HG02759 (cell line): ENCODE measurements at regions not wholly inside any gene's neighbourhood (a gene's known extent, or its start where the extent isn't known, plus 50 kb on each side); places are given as distances from the start of the nearest gene placed in this dataset.

Source experiments
- ATAC-seq: cut with Tn5 transposase; IDR thresholded peaks from one replicate; pipeline ENCODE4 v1.9.1; 2021; ENCODE audit warnings: mild to moderate bottlenecking, moderate library complexity; ENCODE audit not compliant: unreplicated experiment

DNA sequence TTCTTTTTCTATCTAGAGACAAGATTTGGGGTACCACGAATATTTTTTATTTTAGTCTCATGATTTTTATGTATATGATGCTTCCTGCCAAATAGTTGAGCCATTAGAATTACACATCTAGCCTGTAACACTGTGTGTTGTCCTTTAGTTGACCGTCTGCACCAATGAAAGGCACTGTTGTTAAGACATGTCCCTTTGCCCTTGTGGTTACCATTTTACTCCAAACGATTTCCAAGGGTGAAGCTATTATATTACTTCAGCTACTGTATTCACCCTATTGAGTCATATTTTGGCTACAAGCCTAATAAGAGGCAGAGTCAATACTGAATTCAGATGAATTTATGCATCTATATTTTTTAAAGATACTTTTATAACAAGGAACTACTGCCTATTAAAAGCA, 207.6 kb downstream of the CETN3 start:
- ATAC-seq = no peak

DNA sequence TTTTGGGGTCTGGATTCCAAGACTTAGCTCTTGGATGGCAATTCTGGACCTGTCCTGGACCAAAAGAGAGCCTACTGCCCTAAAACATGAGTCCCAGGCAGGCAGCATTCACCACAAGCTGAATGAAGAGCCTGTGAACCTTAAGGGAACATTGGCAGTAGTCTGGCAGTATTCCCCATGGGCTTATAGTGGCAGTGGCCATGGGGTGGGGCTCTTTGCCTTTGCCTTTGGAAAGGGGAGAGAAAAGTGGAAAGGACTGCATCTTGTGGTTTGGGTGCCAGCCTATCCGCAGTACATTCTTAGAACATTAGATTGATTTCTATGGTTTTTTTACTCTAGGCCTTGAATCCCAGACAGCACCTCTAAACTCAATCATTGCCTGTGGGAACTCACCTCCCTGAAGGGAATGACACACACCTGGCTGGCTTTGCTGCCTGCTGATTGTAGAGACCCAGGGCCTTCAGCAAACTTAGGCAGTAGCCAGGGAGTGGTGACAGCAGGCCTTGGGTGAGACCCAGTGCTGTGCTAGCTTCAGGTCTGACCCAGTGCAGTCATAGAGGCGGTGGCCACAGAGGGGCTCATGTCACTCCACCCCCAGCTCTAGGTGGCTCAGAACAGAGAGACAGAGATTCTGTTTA, 216.3 kb downstream of the CETN3 start:
- no peak for ATAC-seq

DNA sequence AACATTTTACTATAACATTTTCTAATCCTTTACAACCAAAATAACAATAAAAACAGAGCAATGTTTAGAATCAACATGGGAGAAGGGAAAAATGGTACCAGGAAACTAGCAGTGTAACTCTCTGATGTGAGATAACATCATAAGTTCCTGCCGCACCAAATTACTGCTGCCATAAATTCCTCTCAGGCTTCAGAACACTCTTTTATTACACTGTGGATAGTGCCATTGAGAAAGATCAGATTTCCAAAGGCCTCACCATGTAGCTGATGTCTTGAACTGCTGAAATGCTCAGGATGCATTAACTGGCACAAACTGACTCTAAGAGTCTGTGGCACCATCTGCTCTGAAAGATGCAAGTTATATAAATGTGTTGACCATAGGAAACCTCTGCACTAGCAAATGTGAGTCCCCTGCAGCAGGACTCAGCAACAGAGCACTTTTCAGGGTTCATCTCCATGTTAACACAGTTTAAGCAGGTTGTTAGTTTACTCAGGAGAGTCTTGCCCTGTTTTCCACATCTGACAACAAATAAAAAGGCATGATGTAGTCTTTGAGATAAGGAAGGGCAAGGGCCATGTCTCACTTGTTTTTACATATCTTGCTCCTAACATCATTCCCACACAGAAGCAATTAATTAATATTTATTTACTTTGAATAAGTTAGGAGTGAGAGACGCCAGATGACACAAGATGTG, 218.1 kb downstream of the CETN3 start:
- no peak for ATAC-seq

DNA sequence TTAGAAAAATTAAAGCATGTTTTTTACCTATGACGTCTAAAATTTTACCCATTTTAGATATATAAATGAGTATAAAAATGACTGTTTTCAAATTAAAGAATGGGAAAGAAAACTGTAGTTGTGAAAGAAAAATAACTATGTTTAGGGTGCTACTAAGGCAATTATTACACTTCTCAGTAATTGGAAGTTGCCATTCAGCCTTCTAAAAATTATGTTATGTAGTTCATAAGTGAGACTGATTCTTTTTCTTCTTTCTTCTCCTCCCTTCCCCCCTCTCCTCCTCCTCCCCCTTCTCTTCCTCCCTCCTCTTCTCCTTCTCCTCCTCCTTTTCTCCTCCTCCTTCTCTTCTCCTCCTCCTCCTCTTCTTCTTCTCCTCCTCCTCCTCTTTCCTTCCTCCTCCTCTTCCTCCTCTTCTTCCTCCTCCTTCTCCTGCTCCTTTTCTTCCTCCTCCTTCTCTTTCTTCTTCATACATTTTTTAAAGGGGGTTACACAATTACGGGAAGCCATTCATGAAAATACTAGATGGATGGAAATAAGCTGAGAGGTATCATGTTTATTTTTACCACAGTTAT, 223.6 kb downstream of the CETN3 start:
- ATAC-seq = no peak

GRCh38 chr5:90184764-90185163, 224.8 kb downstream of the CETN3 start:
- ATAC-seq = no peak

- ATAC-seq = no peak
These were observed 226.8 kb downstream of the CETN3 start for GRCh38 chr5:90182726-90183125.

GRCh38 chr5:90174236-90174635, 235.3 kb downstream of the CETN3 start:
- ATAC-seq = no peak

GRCh38 chr5:90173299-90174030, 236.1 kb downstream of the CETN3 start:
- ATAC-seq = no peak

GRCh38 chr5:90171466-90171865, 238.1 kb downstream of the CETN3 start:
- no peak for ATAC-seq

DNA sequence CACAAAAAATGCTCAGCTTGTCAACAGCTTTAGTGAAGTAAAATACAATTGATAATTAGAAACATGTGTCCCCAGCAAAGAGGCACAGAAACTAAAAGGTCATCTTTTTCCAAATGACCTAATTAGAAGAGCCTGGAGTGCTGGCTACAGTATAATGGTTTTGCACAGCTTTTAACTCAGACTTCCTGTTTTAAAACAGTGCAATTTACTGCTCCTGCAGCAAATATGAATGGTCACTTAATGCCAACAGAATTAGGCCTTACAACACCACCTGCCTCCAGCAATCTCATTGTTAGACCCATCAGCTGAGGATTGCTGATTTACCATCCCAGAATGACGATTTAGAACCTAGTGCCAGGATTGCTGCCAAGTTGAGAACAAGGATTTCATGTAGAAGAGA, 239.3 kb downstream of the CETN3 start:
- ATAC-seq = no peak

- no peak for ATAC-seq
These were observed 240.5 kb downstream of the CETN3 start for GRCh38 chr5:90169078-90169477.

- no peak for ATAC-seq
These were observed 241.2 kb downstream of the CETN3 start for GRCh38 chr5:90168399-90168798.

GRCh38 chr5:90166816-90167215, 242.7 kb downstream of the CETN3 start:
- no peak for ATAC-seq

DNA sequence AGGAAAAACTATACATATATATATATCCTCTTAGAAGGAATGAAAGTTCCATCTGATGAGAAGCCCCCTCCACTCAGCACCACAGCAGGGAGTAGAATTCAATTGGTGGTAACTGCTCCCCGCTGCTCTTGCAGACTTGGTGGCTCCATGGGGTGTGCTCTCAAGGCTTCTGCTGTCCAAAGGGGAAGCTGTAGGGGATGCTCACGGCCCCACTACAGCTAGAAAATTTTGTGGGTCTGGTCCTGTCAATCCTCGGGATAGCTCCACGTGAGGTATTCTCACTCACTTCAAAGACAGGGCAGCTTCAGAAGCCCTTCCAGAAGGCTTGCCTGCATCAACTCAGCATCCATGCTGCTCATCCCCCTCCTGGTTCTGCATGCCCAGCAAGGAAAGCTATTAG, 247.2 kb downstream of the CETN3 start:
- no peak for ATAC-seq

- peak; percentile 77 for ATAC-seq
These were observed 248.1 kb downstream of the CETN3 start for GRCh38 chr5:90161414-90161813.

DNA sequence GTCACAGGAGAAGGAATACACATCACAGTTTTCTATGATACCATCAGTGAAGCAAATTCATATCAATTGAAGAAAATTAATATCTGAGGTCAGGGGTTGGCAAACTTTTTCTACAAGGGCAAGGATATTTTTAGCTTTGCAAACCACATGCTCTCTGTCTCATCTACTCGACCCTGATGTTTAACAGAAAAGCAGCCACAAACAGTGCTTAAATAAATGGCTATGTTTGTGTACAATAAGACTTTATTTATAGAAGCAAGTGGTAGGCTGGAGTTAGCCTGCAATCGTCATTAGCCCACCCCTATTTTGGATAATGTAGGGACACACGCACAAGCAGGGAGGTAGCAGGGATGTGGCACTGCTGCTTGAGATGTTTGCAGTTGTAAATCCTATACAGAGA, 251.4 kb downstream of the CETN3 start:
- ATAC-seq = no peak

GRCh38 chr5:90153031-90153430, 256.5 kb downstream of the CETN3 start:
- ATAC-seq = no peak

DNA sequence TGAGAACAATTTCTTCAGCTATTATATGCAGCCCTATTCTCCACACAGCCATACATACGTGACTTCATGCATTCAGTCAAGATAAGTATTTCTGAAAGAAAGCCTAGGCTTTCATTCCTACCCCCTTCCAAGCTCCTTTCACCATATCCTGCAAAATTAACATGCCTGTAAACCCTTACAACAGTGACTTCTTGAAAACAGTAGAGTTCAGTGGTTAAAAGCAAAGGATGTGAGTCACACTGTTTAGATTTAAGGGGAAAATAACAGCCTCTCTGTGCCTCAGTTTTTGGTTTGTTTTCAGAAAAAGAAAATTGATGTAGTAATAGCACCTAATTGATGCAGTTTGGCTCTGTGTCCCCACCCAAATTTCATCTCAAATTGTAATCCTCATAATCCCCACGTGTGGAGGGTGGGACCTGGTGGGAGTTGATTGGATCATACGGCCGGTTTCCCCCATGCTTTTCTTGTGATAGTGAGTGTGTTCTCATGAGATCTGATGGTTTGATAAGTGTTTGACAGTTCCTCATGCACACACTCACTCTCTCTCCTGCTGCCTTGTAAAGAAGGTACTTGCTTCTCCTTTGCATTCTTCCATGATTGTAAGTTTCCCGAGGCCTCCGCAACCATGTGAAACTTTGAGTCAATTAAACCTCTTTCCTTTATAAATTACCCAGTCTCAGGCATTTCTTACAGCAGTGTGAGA, 264.8 kb downstream of the CETN3 start:
- ATAC-seq = no peak

GRCh38 chr5:90142541-90142940, 267.0 kb downstream of the CETN3 start:
- ATAC-seq = peak; percentile 48

DNA sequence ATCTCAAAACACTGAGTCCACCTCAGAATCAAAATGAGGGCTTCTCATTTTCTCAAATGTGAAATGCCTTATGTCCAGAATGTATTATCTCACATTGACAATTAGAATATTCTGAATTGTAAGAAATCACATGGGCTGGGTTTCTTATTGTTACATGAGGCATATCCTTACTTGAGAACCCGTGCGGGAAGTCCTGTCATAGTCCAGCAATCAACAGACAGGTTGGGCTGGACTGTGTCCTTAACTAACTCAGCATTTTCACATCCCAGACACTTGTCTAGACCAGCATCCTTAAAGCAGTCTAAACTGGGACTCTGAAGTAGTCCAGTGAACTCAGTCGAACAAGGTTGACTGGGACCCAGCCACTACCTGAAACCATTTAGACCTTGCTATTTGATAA, 267.6 kb downstream of the CETN3 start:
- no peak for ATAC-seq

DNA sequence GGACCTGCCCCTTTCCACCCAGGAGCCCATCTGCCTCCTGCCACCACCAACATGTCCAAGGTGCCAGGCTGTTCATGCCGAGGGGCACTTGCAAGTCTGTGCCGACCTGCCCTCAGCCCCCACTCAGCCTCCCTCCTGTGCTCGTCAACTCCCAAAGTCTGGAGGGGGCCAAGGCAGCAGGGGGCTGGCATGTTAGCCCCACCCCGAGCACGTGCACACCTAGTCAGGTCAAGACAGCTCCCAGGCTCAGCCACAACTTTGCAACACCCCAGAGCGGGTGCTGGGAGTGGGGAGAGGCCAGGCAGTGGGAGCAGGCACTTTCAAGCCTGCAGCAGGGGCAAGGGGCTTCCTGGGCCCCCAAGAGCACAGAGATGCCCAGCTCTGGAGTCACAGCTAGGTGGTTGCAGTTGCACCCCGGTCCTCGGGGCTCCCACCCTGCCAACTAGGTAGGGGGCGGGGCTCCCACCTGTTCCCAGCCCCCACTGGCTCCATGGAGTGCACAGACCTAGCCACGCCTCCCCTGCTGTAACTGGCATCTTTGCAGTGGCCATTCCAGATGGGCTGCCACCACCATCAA, 272.5 kb downstream of the CETN3 start:
- no peak for ATAC-seq
